ENCODE measurements at regions not wholly inside any gene's neighbourhood (a gene's known extent, or its start where the extent isn't known, plus 50 kb on each side); places are given as distances from the start of the nearest gene placed in this dataset.
"Not testable (repeated sequence)": the region's sequence is repeated elsewhere in the genome, so short reads cannot be mapped to it uniquely, and the experiment has no call there.

DNA sequence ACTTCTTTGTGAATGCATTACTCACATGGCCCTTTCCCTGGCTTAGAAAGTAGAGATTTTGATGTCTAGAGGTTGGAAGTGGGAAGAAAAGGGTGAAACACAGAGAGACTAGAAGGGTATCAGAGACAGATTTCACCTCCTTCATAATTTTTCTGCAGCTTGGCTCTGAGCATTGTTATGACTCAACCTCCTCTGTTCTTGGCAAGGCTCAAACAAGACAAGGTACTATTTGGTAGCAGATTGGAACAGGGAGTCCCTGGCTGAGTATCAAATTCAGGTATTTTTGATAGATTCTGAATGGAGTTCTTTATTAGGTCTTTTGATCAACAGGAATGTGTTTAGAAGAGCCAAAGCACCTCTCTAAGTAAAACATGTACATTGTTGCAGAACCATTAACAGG, 146.3 kb upstream of the CHRDL1 start:
- Mint-ChIP-seq H3K4me1 (no peaks in the 10 kb centered on the region), H3K4me3 (no peak overlapping the region), H3K9me3 (peaks cover 0 to 1% (median 0%) of the 10 kb centered on the region in 7 donors), H3K27me3 (peaks cover 17% of the 10 kb centered on the region), H3K36me3 (no peaks in the 10 kb centered on the region), H3K27ac (no peak overlapping the region)
- ATAC-seq (ENCODE audit: low read depth in 2 of 2): no peak
- Histone ChIP-seq H3K9me3 (ENCODE audit: control insufficient read depth in 2 of 2, low read length in 2 of 2) (no peaks in the 10 kb centered on the region), H3K36me3 (ENCODE audit: control insufficient read depth, insufficient read depth, low read length) (no peaks in the 10 kb centered on the region), H3K27me3 (ENCODE audit: control insufficient read depth, insufficient read depth, low read length) (no peaks in the 10 kb centered on the region), H3K27ac (ENCODE audit: insufficient read depth, low read length, poor library complexity, severe bottlenecking) (no peak overlapping the region), H3K4me1 (ENCODE audit: control insufficient read depth, insufficient read depth, low read length, poor library complexity, severe bottlenecking) (no peaks in the 10 kb centered on the region), H3K4me3 (ENCODE audit: low read depth, low read length) (no peak overlapping the region)
- DNase-seq: no peak

DNA sequence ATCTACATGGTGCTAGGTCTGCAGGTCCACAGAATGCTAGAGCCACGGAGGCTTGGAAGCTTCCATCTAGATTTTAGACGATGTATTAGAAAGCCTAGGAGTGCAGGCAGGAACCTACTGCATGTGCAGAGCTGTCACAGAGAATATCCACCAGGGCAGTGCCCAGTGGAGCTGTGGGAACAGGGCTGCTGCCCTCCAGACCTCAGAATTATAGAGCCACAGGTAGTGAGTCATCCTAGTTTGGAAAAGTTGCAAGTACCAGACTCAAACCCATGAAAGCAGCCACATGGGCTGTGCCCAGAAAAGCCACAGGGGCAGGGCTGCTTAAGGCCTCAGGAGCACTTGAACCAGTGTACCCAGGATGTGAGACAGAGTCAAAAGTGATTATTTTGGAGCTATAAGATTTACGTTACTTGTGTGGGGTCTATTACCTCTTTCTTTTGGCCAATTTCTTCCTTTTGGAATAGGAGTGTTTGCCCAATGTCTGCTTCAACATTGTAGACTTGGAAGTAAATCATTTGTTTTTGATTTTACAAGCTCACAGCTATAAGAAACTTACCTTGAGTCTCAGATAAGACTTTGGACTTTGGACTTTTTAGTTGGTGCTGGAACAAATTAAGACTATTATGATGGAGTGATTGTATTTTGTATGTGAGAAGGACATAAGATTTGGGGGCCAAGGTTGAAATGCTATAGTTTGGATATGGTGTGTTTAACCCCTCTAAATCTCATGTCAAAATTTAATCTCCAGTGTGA, 143.5 kb upstream of the CHRDL1 start:
- ATAC-seq (ENCODE audit: low read depth in 2 of 2) (no peak), DNase-seq (no peak)
- H3K9me3 Mint-ChIP-seq: peaks cover 0 to 1% (median 0%) of the 10 kb centered on the region in 7 donors
- no peaks in the 10 kb centered on the region for H3K4me1 Mint-ChIP-seq
- Histone ChIP-seq H3K4me3 (ENCODE audit: low read depth, low read length) (no peak overlapping the region), H3K4me1 (ENCODE audit: control insufficient read depth, insufficient read depth, low read length, poor library complexity, severe bottlenecking) (no peaks in the 10 kb centered on the region), H3K27me3 (ENCODE audit: control insufficient read depth, insufficient read depth, low read length) (no peaks in the 10 kb centered on the region), H3K36me3 (ENCODE audit: control insufficient read depth, insufficient read depth, low read length) (no peaks in the 10 kb centered on the region), H3K9me3 (ENCODE audit: control insufficient read depth in 2 of 2, low read length in 2 of 2) (no peaks in the 10 kb centered on the region), H3K27ac (ENCODE audit: insufficient read depth, low read length, poor library complexity, severe bottlenecking) (no peak overlapping the region)
- no peaks in the 10 kb centered on the region for H3K36me3 Mint-ChIP-seq
- no peak overlapping the region for H3K4me3 Mint-ChIP-seq
- H3K27me3 Mint-ChIP-seq: peaks cover 9% of the 10 kb centered on the region
- no peak overlapping the region for H3K27ac Mint-ChIP-seq

DNA sequence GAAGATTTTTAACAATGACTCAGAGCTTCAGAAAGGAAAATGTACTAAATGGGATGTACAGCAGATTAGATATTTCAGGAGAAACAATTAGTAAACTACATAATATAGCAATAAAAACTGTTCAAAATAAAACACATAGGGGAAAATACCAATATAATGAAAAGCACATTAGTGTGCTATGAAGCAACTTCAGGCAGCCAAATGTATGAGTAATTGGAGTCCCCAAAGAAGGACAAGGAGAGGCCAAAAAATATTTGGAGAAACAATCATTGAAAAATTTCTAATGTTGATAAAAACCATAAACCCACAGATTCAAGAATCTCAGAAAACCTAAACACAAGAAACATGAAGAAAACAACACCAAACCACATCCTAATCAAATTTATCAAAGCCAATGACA, 129.3 kb upstream of the CHRDL1 start:
- Histone ChIP-seq H3K27me3 (ENCODE audit: control insufficient read depth, insufficient read depth, low read length) (no peaks in the 10 kb centered on the region), H3K4me3 (ENCODE audit: low read depth, low read length) (no peak overlapping the region), H3K27ac (ENCODE audit: insufficient read depth, low read length, poor library complexity, severe bottlenecking) (no peak overlapping the region), H3K36me3 (ENCODE audit: control insufficient read depth, insufficient read depth, low read length) (no peaks in the 10 kb centered on the region), H3K9me3 (ENCODE audit: control insufficient read depth in 2 of 2, low read length in 2 of 2) (no peaks in the 10 kb centered on the region), H3K4me1 (ENCODE audit: control insufficient read depth, insufficient read depth, low read length, poor library complexity, severe bottlenecking) (no peaks in the 10 kb centered on the region)
- Mint-ChIP-seq H3K4me3 (no peak overlapping the region), H3K9me3 (peaks cover 0 to 2% (median 2%) of the 10 kb centered on the region in 7 donors), H3K4me1 (no peaks in the 10 kb centered on the region), H3K36me3 (no peaks in the 10 kb centered on the region), H3K27me3 (no peaks in the 10 kb centered on the region), H3K27ac (no peak overlapping the region)
- DNase-seq (no peak), ATAC-seq (ENCODE audit: low read depth in 2 of 2) (no peak)

DNA sequence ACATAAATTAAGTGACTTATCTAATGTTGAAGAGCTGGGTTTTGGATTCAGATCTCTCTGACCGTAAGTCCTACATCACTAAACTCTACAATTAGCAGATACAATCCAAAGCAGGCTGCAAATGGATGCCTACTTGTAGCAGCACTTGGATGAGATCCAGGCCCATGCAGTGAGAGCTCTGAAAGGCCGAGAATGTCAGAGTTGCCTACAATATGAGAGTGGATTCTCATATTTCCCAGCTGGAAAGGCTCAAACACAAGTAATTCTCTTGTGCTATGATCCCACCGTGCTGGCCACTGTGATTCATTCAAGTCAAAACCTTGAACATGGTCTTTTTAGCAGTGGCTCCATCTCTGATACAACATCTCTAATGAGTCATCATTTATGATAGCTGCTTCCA, 125.4 kb upstream of the CHRDL1 start:
- no peak overlapping the region for H3K27ac ChIP-seq (ENCODE audit: insufficient read depth, low read length, poor library complexity, severe bottlenecking)
- ATAC-seq (ENCODE audit: low read depth in 2 of 2) (no peak), DNase-seq (no peak)
- H3K27ac Mint-ChIP-seq: no peak overlapping the region
- no peaks in the 10 kb centered on the region for H3K4me1 ChIP-seq (ENCODE audit: control insufficient read depth, insufficient read depth, low read length, poor library complexity, severe bottlenecking)
- H3K4me3 ChIP-seq (ENCODE audit: low read depth, low read length): no peak overlapping the region
- H3K9me3 ChIP-seq (ENCODE audit: control insufficient read depth in 2 of 2, low read length in 2 of 2): no peaks in the 10 kb centered on the region
- no peaks in the 10 kb centered on the region for H3K36me3 ChIP-seq (ENCODE audit: control insufficient read depth, insufficient read depth, low read length)
- H3K9me3 Mint-ChIP-seq: peaks cover 0 to 2% (median 2%) of the 10 kb centered on the region in 7 donors
- no peaks in the 10 kb centered on the region for H3K27me3 ChIP-seq (ENCODE audit: control insufficient read depth, insufficient read depth, low read length)
- H3K4me3 Mint-ChIP-seq: no peak overlapping the region
- H3K4me1 Mint-ChIP-seq: no peaks in the 10 kb centered on the region
- H3K36me3 Mint-ChIP-seq: no peaks in the 10 kb centered on the region
- H3K27me3 Mint-ChIP-seq: no peaks in the 10 kb centered on the region

DNA sequence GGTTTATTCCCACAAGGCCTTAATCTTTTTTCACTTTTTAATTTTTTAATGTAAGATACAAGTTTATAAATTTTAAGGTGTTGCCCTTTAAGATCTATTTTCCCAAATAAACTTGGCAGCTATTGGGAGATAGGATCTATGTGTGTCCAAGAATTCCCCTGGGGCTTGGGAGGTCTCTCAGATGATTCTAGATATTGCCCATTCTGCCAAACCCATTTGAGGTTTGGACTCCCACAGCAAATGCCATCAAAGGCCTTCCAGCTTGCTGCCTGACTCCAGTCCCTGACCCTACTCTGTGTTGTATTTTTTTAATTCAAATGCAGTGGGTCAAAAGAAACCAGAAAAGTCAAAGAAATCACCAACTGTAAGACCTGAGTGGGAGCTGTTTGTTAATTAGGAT, 120.0 kb upstream of the CHRDL1 start:
- Mint-ChIP-seq H3K27ac (no peak overlapping the region), H3K4me1 (no peaks in the 10 kb centered on the region), H3K4me3 (no peak overlapping the region), H3K27me3 (no peaks in the 10 kb centered on the region), H3K9me3 (no peaks in the 10 kb centered on the region), H3K36me3 (no peaks in the 10 kb centered on the region)
- Histone ChIP-seq H3K4me3 (ENCODE audit: low read depth, low read length) (no peak overlapping the region), H3K36me3 (ENCODE audit: control insufficient read depth, insufficient read depth, low read length) (no peaks in the 10 kb centered on the region), H3K4me1 (ENCODE audit: control insufficient read depth, insufficient read depth, low read length, poor library complexity, severe bottlenecking) (no peaks in the 10 kb centered on the region), H3K9me3 (ENCODE audit: control insufficient read depth in 2 of 2, low read length in 2 of 2) (no peaks in the 10 kb centered on the region), H3K27ac (ENCODE audit: insufficient read depth, low read length, poor library complexity, severe bottlenecking) (no peak overlapping the region), H3K27me3 (ENCODE audit: control insufficient read depth, insufficient read depth, low read length) (no peaks in the 10 kb centered on the region)
- DNase-seq: no peak
- ATAC-seq (ENCODE audit: low read depth in 2 of 2): no peak

DNA sequence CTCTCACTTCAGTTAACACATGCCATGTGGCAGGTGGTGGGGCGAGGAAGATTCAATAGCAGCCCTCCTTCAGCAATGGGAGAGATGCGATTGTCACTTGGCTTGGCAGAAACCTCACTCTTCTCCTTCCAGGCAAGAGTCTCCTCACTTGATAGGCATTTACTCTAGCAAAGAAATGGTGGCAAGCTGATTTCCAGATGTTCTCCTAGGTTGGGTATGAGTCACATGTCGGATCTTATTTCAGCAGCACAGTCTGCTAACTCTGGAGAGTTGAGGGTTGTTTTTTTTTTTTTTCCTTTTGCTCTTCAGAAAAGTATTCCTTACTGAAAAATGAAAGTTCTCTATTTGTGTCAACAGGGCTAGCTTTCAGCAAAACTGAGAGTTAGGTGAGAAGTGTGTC, 119.5 kb upstream of the CHRDL1 start:
- Histone ChIP-seq H3K36me3 (ENCODE audit: control insufficient read depth, insufficient read depth, low read length) (no peaks in the 10 kb centered on the region), H3K27me3 (ENCODE audit: control insufficient read depth, insufficient read depth, low read length) (no peaks in the 10 kb centered on the region), H3K4me1 (ENCODE audit: control insufficient read depth, insufficient read depth, low read length, poor library complexity, severe bottlenecking) (no peaks in the 10 kb centered on the region), H3K9me3 (ENCODE audit: control insufficient read depth in 2 of 2, low read length in 2 of 2) (no peaks in the 10 kb centered on the region), H3K4me3 (ENCODE audit: low read depth, low read length) (no peak overlapping the region), H3K27ac (ENCODE audit: insufficient read depth, low read length, poor library complexity, severe bottlenecking) (no peak overlapping the region)
- Mint-ChIP-seq H3K4me3 (no peak overlapping the region), H3K27ac (no peak overlapping the region), H3K36me3 (no peaks in the 10 kb centered on the region), H3K27me3 (no peaks in the 10 kb centered on the region), H3K9me3 (no peaks in the 10 kb centered on the region), H3K4me1 (no peaks in the 10 kb centered on the region)
- DNase-seq (no peak), ATAC-seq (ENCODE audit: low read depth in 2 of 2) (no peak)

DNA sequence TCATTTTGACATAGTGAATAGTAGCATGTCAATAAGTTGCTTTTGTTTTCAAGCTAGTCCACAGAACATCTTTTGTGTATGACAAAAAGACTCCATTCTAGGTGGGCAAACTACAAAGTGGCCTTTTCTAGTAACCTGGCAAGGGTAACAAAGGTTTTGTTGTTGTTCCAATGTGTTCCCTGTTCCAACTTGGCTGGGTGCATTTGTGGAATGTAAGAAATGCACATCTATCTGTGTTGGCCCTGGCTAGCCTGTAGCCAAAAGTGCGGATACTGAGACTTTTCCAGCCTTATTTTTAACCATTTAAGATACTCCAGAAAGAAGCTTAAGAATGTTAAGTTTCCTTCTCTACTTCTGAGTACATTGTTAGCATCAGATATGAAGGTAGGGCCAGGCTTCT, 118.7 kb upstream of the CHRDL1 start:
- Mint-ChIP-seq H3K9me3 (no peaks in the 10 kb centered on the region), H3K4me1 (no peaks in the 10 kb centered on the region), H3K27ac (no peak overlapping the region), H3K36me3 (no peaks in the 10 kb centered on the region), H3K4me3 (no peak overlapping the region), H3K27me3 (no peaks in the 10 kb centered on the region)
- Histone ChIP-seq H3K4me1 (ENCODE audit: control insufficient read depth, insufficient read depth, low read length, poor library complexity, severe bottlenecking) (no peaks in the 10 kb centered on the region), H3K27ac (ENCODE audit: insufficient read depth, low read length, poor library complexity, severe bottlenecking) (no peak overlapping the region), H3K9me3 (ENCODE audit: control insufficient read depth in 2 of 2, low read length in 2 of 2) (no peaks in the 10 kb centered on the region), H3K4me3 (ENCODE audit: low read depth, low read length) (no peak overlapping the region), H3K27me3 (ENCODE audit: control insufficient read depth, insufficient read depth, low read length) (no peaks in the 10 kb centered on the region), H3K36me3 (ENCODE audit: control insufficient read depth, insufficient read depth, low read length) (no peaks in the 10 kb centered on the region)
- ATAC-seq (ENCODE audit: low read depth in 2 of 2) (no peak), DNase-seq (no peak)

DNA sequence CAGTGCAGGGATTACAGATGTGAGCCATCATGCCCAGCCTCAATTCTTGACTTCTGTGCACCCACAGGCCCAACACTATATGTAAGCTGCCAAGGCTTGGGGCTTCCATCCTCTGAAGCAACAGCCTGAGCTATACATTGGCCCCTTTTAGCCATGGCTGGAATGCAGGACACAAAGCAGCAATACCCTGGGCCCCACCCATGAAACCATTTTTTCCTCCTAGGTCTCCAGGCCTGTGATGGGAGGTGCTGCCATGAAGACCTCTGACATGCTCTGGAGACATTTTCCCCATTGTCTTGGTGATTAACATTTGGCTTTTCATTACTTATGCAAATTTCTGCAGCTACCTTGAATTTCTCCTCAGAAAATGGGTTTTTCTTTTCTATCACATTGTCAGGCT, 109.1 kb upstream of the CHRDL1 start:
- not testable (repeated sequence) for H3K36me3 Mint-ChIP-seq; H3K9me3 Mint-ChIP-seq; H3K27me3 ChIP-seq (ENCODE audit: control insufficient read depth, insufficient read depth, low read length); H3K27ac ChIP-seq (ENCODE audit: insufficient read depth, low read length, poor library complexity, severe bottlenecking); H3K4me3 Mint-ChIP-seq; DNase-seq; H3K9me3 ChIP-seq (ENCODE audit: control insufficient read depth in 2 of 2, low read length in 2 of 2); H3K36me3 ChIP-seq (ENCODE audit: control insufficient read depth, insufficient read depth, low read length); H3K4me3 ChIP-seq (ENCODE audit: low read depth, low read length); H3K4me1 Mint-ChIP-seq; H3K27me3 Mint-ChIP-seq; H3K4me1 ChIP-seq (ENCODE audit: control insufficient read depth, insufficient read depth, low read length, poor library complexity, severe bottlenecking); H3K27ac Mint-ChIP-seq; ATAC-seq (ENCODE audit: low read depth in 2 of 2)

Measured in CD4-positive, CD25-positive, alpha-beta regulatory T cell (primary cell).